ENCODE measurements at regions not wholly inside any gene's neighbourhood (a gene's known extent, or its start where the extent isn't known, plus 50 kb on each side); places are given as distances from the start of the nearest gene placed in this dataset.

DNA sequence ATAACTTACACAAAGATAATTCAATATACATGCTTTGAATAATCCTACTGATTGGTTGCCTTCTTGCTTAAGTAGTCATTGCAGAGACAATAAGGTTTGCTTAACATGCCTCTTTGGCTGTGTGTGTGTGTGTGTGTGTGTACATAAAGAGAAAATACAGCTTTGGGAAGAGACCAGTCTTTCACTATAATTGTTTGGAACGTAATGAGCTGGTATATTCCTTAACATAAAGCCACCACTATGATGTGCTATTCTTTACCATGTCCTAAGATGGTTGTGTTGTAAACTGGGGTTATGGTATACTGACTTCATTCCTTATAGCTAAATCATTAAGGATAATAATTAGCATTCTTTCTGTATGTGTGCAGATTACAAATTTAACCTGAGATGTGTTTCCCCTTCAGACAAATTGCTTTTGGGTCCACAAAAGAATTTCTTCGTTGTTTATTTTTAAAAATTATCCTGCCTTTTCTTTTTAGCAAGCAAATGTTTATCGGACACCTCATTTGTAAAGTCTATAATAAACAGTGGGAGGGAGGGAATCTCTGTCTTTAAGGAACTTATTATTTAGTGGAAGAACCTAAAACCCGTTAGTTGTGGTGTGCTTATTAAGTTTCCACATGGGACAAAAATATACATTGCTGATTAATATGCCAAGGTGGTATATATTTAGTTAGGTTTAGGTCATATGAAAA, 74.4 kb downstream of the TMX1 start:
- TF ChIP-seq, protein P1, sequence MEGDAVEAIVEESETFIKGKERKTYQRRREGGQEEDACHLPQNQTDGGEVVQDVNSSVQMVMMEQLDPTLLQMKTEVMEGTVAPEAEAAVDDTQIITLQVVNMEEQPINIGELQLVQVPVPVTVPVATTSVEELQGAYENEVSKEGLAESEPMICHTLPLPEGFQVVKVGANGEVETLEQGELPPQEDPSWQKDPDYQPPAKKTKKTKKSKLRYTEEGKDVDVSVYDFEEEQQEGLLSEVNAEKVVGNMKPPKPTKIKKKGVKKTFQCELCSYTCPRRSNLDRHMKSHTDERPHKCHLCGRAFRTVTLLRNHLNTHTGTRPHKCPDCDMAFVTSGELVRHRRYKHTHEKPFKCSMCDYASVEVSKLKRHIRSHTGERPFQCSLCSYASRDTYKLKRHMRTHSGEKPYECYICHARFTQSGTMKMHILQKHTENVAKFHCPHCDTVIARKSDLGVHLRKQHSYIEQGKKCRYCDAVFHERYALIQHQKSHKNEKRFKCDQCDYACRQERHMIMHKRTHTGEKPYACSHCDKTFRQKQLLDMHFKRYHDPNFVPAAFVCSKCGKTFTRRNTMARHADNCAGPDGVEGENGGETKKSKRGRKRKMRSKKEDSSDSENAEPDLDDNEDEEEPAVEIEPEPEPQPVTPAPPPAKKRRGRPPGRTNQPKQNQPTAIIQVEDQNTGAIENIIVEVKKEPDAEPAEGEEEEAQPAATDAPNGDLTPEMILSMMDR (IDR thresholded peaks at IDR 0.05; ENCODE audit: insufficient read depth, low read length) = no peak
- TF ChIP-seq POLR2AphosphoS5 (IDR thresholded peaks at IDR 0.05; ENCODE audit: low read depth) = no peak
